ENCODE measurements at regions not wholly inside any gene's neighbourhood (a gene's known extent, or its start where the extent isn't known, plus 50 kb on each side); places are given as distances from the start of the nearest gene placed in this dataset.
"Not testable (repeated sequence)": the region's sequence is repeated elsewhere in the genome, so short reads cannot be mapped to it uniquely, and the experiment has no call there.

DNA sequence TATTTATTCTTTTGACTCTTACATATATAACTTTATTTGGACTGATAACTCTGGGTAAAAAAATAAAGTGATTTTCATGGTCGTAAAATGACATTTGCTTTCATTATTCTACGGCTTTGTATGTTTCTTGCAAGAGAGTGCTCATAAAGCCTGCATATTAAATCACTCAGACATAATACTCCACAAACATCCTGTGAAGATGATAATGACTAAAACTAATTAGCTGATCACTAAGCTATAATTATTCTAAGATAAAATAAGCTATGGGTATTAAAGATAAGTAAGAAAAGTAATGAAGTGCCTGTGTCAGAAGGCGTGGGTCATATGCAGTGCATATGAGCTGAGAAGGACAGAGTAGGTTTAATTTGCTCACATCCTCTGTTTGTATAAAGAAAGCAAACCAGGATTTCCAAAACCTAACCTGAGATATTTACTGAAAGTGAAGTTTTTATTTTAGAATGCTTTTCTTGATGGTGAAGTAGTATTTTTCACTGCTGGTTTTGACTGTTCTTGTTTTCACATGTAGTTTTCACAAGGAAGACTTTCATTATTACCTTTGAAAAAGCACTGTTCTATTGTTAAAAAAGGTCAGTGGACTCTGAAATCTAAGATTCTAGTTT lies 278.8 kb downstream of the AMY1C start:
- TF ChIP-seq, protein P1, sequence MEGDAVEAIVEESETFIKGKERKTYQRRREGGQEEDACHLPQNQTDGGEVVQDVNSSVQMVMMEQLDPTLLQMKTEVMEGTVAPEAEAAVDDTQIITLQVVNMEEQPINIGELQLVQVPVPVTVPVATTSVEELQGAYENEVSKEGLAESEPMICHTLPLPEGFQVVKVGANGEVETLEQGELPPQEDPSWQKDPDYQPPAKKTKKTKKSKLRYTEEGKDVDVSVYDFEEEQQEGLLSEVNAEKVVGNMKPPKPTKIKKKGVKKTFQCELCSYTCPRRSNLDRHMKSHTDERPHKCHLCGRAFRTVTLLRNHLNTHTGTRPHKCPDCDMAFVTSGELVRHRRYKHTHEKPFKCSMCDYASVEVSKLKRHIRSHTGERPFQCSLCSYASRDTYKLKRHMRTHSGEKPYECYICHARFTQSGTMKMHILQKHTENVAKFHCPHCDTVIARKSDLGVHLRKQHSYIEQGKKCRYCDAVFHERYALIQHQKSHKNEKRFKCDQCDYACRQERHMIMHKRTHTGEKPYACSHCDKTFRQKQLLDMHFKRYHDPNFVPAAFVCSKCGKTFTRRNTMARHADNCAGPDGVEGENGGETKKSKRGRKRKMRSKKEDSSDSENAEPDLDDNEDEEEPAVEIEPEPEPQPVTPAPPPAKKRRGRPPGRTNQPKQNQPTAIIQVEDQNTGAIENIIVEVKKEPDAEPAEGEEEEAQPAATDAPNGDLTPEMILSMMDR (IDR thresholded peaks at IDR 0.05) = no peak
- no peak overlapping the region for H3K27ac ChIP-seq
- no peaks in the 10 kb centered on the region for H3K27me3 ChIP-seq
- no peaks in the 10 kb centered on the region for H3K4me1 ChIP-seq
- H3K9me3 ChIP-seq = no peaks in the 10 kb centered on the region
- no peak overlapping the region for H3K4me3 ChIP-seq
- no peak for DNase-seq (ENCODE audit: low spot score)
- H3K36me3 ChIP-seq = no peaks in the 10 kb centered on the region

DNA sequence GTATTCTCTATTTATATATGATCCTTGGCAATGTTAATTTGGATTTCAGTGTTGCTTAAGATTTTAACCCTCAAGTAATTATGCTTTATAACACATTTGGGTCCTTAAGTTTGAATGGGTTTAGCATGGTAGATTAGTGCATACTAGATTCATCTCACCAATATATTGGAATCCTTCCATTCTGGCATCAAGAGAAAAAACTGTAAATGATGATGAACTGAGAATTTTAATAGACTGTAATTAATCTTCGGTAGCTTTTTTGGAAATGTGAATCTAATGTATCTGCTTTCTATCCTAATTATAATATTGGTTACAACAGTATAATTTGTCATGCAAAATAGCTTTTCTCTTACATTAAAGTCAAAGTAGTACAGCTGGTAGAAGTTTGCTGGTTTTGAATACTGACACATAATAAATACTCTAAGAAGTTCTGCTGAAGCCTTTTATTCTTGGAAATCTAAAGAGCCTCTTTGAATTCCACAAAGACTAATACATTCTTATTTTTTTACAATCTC lies 279.8 kb downstream of the AMY1C start:
- no peaks in the 10 kb centered on the region for H3K4me1 ChIP-seq

DNA sequence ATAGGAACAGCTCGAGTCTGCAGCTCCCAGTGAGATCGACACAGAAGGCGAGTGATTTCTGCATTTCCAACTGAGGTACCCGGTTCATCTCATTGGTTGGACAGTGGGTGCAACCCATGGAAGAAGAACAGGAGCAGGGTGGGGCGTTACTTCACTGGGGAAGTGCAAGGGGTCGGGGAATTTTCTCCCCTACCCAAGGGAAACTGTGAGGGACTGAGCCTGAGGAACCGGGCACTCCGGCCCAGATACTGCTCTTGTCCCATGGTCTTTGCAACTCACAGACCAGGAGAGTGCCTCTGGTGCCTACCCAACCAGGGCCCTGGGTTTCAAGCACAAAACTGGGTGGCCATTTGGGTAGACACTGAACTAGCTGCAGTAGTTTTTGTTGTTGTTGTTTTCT lies 307.1 kb downstream of the AMY1C start:
- H3K27ac ChIP-seq = no peak overlapping the region
- no peak overlapping the region for H3K4me3 ChIP-seq
- no peaks in the 10 kb centered on the region for H3K9me3 ChIP-seq
- DNase-seq (ENCODE audit: low spot score) = no peak
- TF ChIP-seq, protein P1 (IDR thresholded peaks at IDR 0.05) = no peak
- H3K4me1 ChIP-seq = no peaks in the 10 kb centered on the region
- no peaks in the 10 kb centered on the region for H3K36me3 ChIP-seq
- H3K27me3 ChIP-seq = no peaks in the 10 kb centered on the region

More for the DNA sequence above, 279.8 kb downstream of the AMY1C start:
- Histone ChIP-seq H3K27me3 (no peaks in the 10 kb centered on the region), H3K27ac (no peak overlapping the region), H3K4me3 (no peak overlapping the region), H3K9me3 (no peaks in the 10 kb centered on the region), H3K36me3 (no peaks in the 10 kb centered on the region)
- TF ChIP-seq, protein P1 (IDR thresholded peaks at IDR 0.05) = no peak
- no peak for DNase-seq (ENCODE audit: low spot score)

DNA sequence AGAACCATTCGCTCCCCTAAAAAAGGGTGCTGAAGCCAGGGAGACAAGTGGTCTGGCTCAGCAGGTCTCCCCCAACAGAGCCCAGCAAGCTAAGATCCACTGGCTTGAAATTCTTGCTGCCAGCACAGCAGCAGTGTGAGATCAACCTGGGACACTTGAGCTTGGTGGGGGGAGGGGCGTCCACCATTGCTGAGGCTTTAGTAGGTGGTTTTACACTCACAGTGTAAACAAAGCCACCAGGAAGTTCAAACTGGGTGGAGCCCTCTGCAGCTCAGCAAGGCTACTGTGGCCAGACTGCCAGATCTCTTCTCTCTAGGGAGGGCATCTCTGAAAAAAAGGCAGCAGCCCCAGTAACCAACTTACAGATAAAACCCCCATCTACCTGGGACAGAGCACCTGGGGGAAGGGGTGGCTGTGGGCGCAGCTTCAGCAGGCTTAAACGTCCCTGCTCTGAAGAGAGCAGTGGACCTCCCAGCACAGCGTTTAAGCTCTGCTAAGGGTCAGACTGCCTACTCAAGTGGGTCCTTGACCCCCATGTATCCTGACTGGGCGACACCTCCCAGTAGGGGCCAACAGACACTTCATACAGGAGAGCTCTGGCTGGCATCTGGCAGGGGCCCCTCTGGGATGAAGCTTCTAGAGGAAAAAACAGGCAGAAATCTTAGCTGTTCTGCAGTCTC lies 307.7 kb downstream of the AMY1C start:
- not testable (repeated sequence) for H3K4me1 ChIP-seq; H3K27ac ChIP-seq; H3K4me3 ChIP-seq; H3K36me3 ChIP-seq; H3K27me3 ChIP-seq; H3K9me3 ChIP-seq; DNase-seq (ENCODE audit: low spot score)

DNA sequence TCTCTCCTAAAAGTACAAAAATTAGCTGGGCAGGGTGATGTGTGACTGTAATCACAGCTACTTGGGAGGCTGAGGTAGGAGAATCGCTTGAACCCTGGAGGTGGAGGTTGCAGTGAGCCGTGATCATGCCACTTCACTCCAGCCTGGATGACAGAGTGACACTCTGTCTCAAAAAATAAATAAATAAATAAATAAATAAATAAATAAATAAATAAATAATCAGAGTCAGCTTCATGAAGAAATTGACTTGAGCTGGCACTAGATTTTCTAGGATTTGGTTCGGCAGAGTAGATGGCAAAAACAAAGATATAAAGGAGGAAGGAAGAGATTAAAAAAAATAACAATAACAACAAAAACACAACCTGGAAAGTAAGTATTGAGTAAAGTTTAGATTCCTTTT lies 311.9 kb downstream of the AMY1C start:
- H3K36me3 ChIP-seq; H3K9me3 ChIP-seq; H3K4me3 ChIP-seq; H3K27ac ChIP-seq; DNase-seq (ENCODE audit: low spot score); H3K27me3 ChIP-seq; H3K4me1 ChIP-seq: not testable (repeated sequence)

DNA sequence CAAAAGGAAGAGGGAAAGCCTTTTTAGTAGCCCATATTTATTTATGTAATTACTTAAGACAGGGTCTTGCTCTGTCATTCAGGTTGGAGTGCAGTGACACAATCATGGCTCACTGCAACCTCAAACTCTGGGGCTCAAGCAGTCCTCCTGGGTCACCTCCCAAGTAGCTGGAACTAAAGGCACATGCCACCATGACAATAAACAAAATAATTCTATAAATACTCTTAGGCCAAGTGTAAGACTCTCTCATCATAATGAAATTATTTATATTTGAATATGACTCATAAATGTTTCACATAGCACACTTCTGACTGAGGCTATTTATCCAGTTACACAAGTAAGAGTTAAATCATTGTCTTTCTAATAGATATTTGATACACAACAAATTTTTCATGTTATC lies 314.7 kb downstream of the AMY1C start:
- no peak overlapping the region for H3K4me3 ChIP-seq

More for the DNA sequence above, 314.7 kb downstream of the AMY1C start:
- no peaks in the 10 kb centered on the region for H3K36me3 ChIP-seq
- TF ChIP-seq, protein P1 (IDR thresholded peaks at IDR 0.05) = no peak
- H3K27me3 ChIP-seq = no peaks in the 10 kb centered on the region
- no peak for DNase-seq (ENCODE audit: low spot score)
- H3K27ac ChIP-seq = no peak overlapping the region
- no peaks in the 10 kb centered on the region for H3K9me3 ChIP-seq
- H3K4me1 ChIP-seq = no peaks in the 10 kb centered on the region

All from right atrium auricular region (tissue), 2 donors.